ENCODE measurements at regions not wholly inside any gene's neighbourhood (a gene's known extent, or its start where the extent isn't known, plus 50 kb on each side); places are given as distances from the start of the nearest gene placed in this dataset.

GRCh38 chr2:65495251-65495877, 63.0 kb upstream of the SPRED2 start:
- Histone ChIP-seq H3K4me3 (ENCODE audit: low read depth, low read length) (no peak overlapping the region), H3K79me2 (ENCODE audit: control insufficient read depth, insufficient read depth, low read length, unreplicated experiment) (no peaks in the 10 kb centered on the region), H3K4me1 (ENCODE audit: control insufficient read depth, insufficient read depth, low read length, unreplicated experiment) (no peaks in the 10 kb centered on the region), H3K27ac (ENCODE audit: low read depth, low read length) (no peak overlapping the region), H2AFZ (ENCODE audit: low read length, unreplicated experiment) (no peak overlapping the region), H3K27me3 (ENCODE audit: insufficient read depth, low read length) (no peaks in the 10 kb centered on the region), H3K36me3 (ENCODE audit: insufficient read depth, low read length) (no peaks in the 10 kb centered on the region)

DNA sequence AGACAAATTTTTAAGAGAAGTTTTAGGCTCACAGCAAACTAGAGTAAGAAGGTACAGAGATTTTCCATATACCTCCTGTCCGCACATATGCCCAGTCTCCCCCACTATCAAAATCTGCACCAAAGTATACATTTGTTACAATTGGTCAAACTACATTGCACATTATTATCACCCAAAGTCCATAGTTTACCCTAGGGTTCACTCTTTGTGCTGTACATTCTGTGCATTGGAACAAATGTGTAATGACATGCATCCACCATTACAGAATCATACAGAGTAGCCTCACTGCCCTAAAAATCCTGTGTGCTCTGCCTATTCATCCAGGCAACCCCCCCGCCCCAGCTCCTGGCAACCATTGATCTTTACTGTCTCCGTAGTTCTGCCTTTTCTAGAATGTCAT, 61.7 kb upstream of the SPRED2 start:
- no peaks in the 10 kb centered on the region for H3K27me3 ChIP-seq (ENCODE audit: insufficient read depth, low read length)
- H3K36me3 ChIP-seq (ENCODE audit: insufficient read depth, low read length): no peaks in the 10 kb centered on the region
- no peak overlapping the region for H3K27ac ChIP-seq (ENCODE audit: low read depth, low read length)

GRCh38 chr2:65491381-65491905, 59.0 kb upstream of the SPRED2 start:
- Histone ChIP-seq H3K27me3 (ENCODE audit: insufficient read depth, low read length) (no peaks in the 10 kb centered on the region), H3K4me3 (ENCODE audit: low read depth, low read length) (no peak overlapping the region), H2AFZ (ENCODE audit: low read length, unreplicated experiment) (no peak overlapping the region), H3K4me1 (ENCODE audit: control insufficient read depth, insufficient read depth, low read length, unreplicated experiment) (no peaks in the 10 kb centered on the region), H3K27ac (ENCODE audit: low read depth, low read length) (no peak overlapping the region), H3K36me3 (ENCODE audit: insufficient read depth, low read length) (no peaks in the 10 kb centered on the region), H3K79me2 (ENCODE audit: control insufficient read depth, insufficient read depth, low read length, unreplicated experiment) (no peaks in the 10 kb centered on the region)

More for the DNA sequence above, 61.7 kb upstream of the SPRED2 start:
- H2AFZ ChIP-seq (ENCODE audit: low read length, unreplicated experiment): no peak overlapping the region
- H3K4me1 ChIP-seq (ENCODE audit: control insufficient read depth, insufficient read depth, low read length, unreplicated experiment): no peaks in the 10 kb centered on the region
- no peaks in the 10 kb centered on the region for H3K79me2 ChIP-seq (ENCODE audit: control insufficient read depth, insufficient read depth, low read length, unreplicated experiment)
- H3K4me3 ChIP-seq (ENCODE audit: low read depth, low read length): no peak overlapping the region

DNA sequence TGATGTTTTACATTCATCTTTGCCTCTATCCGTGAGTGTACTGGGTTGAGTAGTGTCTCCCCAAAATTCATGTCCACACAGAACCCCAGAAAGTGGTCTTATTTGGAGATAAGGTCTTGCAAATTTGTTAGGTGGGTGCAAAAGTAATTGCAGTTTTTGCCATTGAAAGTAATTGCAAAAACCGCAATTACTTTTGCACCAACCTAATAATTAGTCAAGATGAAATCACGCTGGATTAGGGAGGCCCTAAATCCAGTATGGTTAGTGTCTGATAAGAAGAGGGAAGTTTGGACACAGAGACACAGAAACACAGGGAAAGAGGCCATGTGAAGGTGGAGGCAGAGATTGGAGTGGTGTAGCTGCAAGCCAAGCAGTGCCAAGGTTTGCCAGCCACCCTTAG, 57.8 kb upstream of the SPRED2 start:
- H3K79me2 ChIP-seq (ENCODE audit: control insufficient read depth, insufficient read depth, low read length, unreplicated experiment): no peaks in the 10 kb centered on the region
- no peaks in the 10 kb centered on the region for H3K27me3 ChIP-seq (ENCODE audit: insufficient read depth, low read length)
- H2AFZ ChIP-seq (ENCODE audit: low read length, unreplicated experiment): no peak overlapping the region
- no peak overlapping the region for H3K27ac ChIP-seq (ENCODE audit: low read depth, low read length)
- H3K36me3 ChIP-seq (ENCODE audit: insufficient read depth, low read length): no peaks in the 10 kb centered on the region
- no peaks in the 10 kb centered on the region for H3K4me1 ChIP-seq (ENCODE audit: control insufficient read depth, insufficient read depth, low read length, unreplicated experiment)
- H3K4me3 ChIP-seq (ENCODE audit: low read depth, low read length): no peak overlapping the region

DNA sequence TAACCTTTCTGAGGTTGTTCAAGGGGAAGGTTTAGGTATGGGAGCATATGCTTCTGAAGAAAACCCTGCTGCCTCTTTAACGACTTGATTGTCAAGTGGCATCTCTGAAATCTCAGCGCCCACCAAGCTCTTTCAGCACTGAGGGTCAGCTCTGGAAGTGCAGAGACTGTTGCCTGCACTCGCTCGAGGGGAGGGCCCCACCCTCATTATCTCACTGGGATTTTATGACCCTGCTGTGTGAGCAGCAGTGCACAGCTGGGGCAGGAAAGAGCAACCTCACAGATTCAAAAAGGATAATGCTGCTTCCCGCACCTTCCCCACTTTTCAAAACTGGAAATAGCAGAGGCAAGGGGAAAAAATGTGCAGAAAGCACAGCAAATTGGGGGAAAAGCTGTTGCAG, 56.9 kb upstream of the SPRED2 start:
- no peaks in the 10 kb centered on the region for H3K4me1 ChIP-seq (ENCODE audit: control insufficient read depth, insufficient read depth, low read length, unreplicated experiment)
- H3K36me3 ChIP-seq (ENCODE audit: insufficient read depth, low read length): no peaks in the 10 kb centered on the region
- no peaks in the 10 kb centered on the region for H3K79me2 ChIP-seq (ENCODE audit: control insufficient read depth, insufficient read depth, low read length, unreplicated experiment)
- H3K4me3 ChIP-seq (ENCODE audit: low read depth, low read length): no peak overlapping the region
- H2AFZ ChIP-seq (ENCODE audit: low read length, unreplicated experiment): no peak overlapping the region
- H3K27me3 ChIP-seq (ENCODE audit: insufficient read depth, low read length): no peaks in the 10 kb centered on the region
- no peak overlapping the region for H3K27ac ChIP-seq (ENCODE audit: low read depth, low read length)

- no peaks in the 10 kb centered on the region for H3K36me3 ChIP-seq (ENCODE audit: insufficient read depth, low read length)
- H3K27ac ChIP-seq (ENCODE audit: low read depth, low read length): no peak overlapping the region
- H3K4me3 ChIP-seq (ENCODE audit: low read depth, low read length): no peak overlapping the region
- no peaks in the 10 kb centered on the region for H3K79me2 ChIP-seq (ENCODE audit: control insufficient read depth, insufficient read depth, low read length, unreplicated experiment)
- no peaks in the 10 kb centered on the region for H3K27me3 ChIP-seq (ENCODE audit: insufficient read depth, low read length)
- H3K4me1 ChIP-seq (ENCODE audit: control insufficient read depth, insufficient read depth, low read length, unreplicated experiment): no peaks in the 10 kb centered on the region
- H2AFZ ChIP-seq (ENCODE audit: low read length, unreplicated experiment): no peak overlapping the region
Observed at GRCh38 chr2:65488527-65488926, 56.1 kb upstream of the SPRED2 start.

GRCh38 chr2:65487404-65487803, 55.0 kb upstream of the SPRED2 start:
- Histone ChIP-seq H3K27me3 (ENCODE audit: insufficient read depth, low read length) (no peaks in the 10 kb centered on the region), H3K4me3 (ENCODE audit: low read depth, low read length) (no peak overlapping the region), H3K27ac (ENCODE audit: low read depth, low read length) (no peak overlapping the region), H3K79me2 (ENCODE audit: control insufficient read depth, insufficient read depth, low read length, unreplicated experiment) (no peaks in the 10 kb centered on the region), H2AFZ (ENCODE audit: low read length, unreplicated experiment) (no peak overlapping the region), H3K36me3 (ENCODE audit: insufficient read depth, low read length) (no peaks in the 10 kb centered on the region), H3K4me1 (ENCODE audit: control insufficient read depth, insufficient read depth, low read length, unreplicated experiment) (no peaks in the 10 kb centered on the region)

GRCh38 chr2:65486802-65487201, 54.4 kb upstream of the SPRED2 start:
- H3K27ac ChIP-seq (ENCODE audit: low read depth, low read length): no peak overlapping the region
- H2AFZ ChIP-seq (ENCODE audit: low read length, unreplicated experiment): no peak overlapping the region
- H3K27me3 ChIP-seq (ENCODE audit: insufficient read depth, low read length): no peaks in the 10 kb centered on the region
- H3K36me3 ChIP-seq (ENCODE audit: insufficient read depth, low read length): no peaks in the 10 kb centered on the region
- no peaks in the 10 kb centered on the region for H3K79me2 ChIP-seq (ENCODE audit: control insufficient read depth, insufficient read depth, low read length, unreplicated experiment)
- no peak overlapping the region for H3K4me3 ChIP-seq (ENCODE audit: low read depth, low read length)
- no peaks in the 10 kb centered on the region for H3K4me1 ChIP-seq (ENCODE audit: control insufficient read depth, insufficient read depth, low read length, unreplicated experiment)

DNA sequence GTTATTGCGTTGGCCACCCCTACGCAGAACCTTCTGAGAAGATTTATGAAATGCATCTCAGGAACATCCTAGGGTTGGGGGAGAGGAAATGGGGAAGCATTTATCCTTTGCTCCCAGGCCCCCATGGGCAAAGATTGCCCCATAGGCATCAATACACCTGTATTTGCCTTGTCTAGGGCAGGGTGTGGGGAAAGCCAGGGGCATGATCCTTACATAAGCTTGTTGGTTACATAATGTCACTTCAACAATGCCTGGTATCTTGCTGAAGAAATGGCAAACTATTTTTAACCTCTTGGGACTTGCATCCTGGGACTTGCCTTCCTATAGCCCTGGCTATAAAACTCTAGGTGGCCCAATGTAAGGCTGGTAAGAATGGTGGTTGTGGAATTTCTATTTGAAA, 53.9 kb upstream of the SPRED2 start:
- Histone ChIP-seq H3K36me3 (ENCODE audit: insufficient read depth, low read length) (no peaks in the 10 kb centered on the region), H2AFZ (ENCODE audit: low read length, unreplicated experiment) (no peak overlapping the region), H3K27ac (ENCODE audit: low read depth, low read length) (no peak overlapping the region), H3K79me2 (ENCODE audit: control insufficient read depth, insufficient read depth, low read length, unreplicated experiment) (no peaks in the 10 kb centered on the region), H3K4me3 (ENCODE audit: low read depth, low read length) (no peak overlapping the region), H3K27me3 (ENCODE audit: insufficient read depth, low read length) (no peaks in the 10 kb centered on the region), H3K4me1 (ENCODE audit: control insufficient read depth, insufficient read depth, low read length, unreplicated experiment) (no peaks in the 10 kb centered on the region)

DNA sequence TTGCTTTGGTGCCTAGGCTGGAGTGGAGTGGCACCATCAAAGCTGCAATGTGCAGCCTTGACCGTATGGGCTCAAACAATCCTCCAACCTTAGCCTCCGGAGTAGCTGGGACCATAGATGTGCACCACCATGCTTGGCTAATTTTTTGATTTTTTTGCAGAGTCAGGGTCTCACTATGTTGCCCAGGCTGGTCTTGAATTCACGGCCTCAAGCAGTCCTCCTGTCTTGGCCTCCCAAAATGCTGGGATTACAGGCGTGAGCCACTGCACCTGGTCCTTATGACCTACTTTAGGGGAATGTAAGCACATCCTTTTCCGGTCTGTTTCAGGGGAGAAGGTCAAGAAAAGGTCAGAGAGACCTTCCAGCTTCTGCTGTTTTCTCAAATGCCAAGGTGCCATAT, 53.4 kb upstream of the SPRED2 start:
- no peaks in the 10 kb centered on the region for H3K4me1 ChIP-seq (ENCODE audit: control insufficient read depth, insufficient read depth, low read length, unreplicated experiment)
- no peaks in the 10 kb centered on the region for H3K79me2 ChIP-seq (ENCODE audit: control insufficient read depth, insufficient read depth, low read length, unreplicated experiment)
- H3K27me3 ChIP-seq (ENCODE audit: insufficient read depth, low read length): no peaks in the 10 kb centered on the region
- no peak overlapping the region for H2AFZ ChIP-seq (ENCODE audit: low read length, unreplicated experiment)
- no peak overlapping the region for H3K27ac ChIP-seq (ENCODE audit: low read depth, low read length)
- no peaks in the 10 kb centered on the region for H3K36me3 ChIP-seq (ENCODE audit: insufficient read depth, low read length)
- no peak overlapping the region for H3K4me3 ChIP-seq (ENCODE audit: low read depth, low read length)

- Histone ChIP-seq H3K4me1 (ENCODE audit: control insufficient read depth, insufficient read depth, low read length, unreplicated experiment) (no peaks in the 10 kb centered on the region), H2AFZ (ENCODE audit: low read length, unreplicated experiment) (no peak overlapping the region), H3K4me3 (ENCODE audit: low read depth, low read length) (no peak overlapping the region), H3K79me2 (ENCODE audit: control insufficient read depth, insufficient read depth, low read length, unreplicated experiment) (no peaks in the 10 kb centered on the region), H3K36me3 (ENCODE audit: insufficient read depth, low read length) (no peaks in the 10 kb centered on the region), H3K27ac (ENCODE audit: low read depth, low read length) (no peak overlapping the region), H3K27me3 (ENCODE audit: insufficient read depth, low read length) (no peaks in the 10 kb centered on the region)
Observed at GRCh38 chr2:65483763-65484162, 51.4 kb upstream of the SPRED2 start.
